ENCODE measurements at regions not wholly inside any gene's neighbourhood (a gene's known extent, or its start where the extent isn't known, plus 50 kb on each side); places are given as distances from the start of the nearest gene placed in this dataset.
A peak's percentile ranks its signal among the peaks of the same experiment; 100 is the strongest.

GRCh38 chr11:39190751-39191150 is 2268.7 kb downstream of the LRRC4C start:
- no peak for DNase-seq
- Mint-ChIP-seq H3K27me3 (no peaks in the 10 kb centered on the region), H3K27ac (no peak overlapping the region), H3K4me1 (no peaks in the 10 kb centered on the region), H3K4me3 (no peak overlapping the region), H3K36me3 (no peaks in the 10 kb centered on the region), H3K9me3 (peaks cover 0 to 6% (median 4%) of the 10 kb centered on the region in 8 donors)
- CTCF ChIA-PET (ENCODE audit: partially characterized antibody) = no interaction called here
- Histone ChIP-seq H3K4me1 (ENCODE audit: insufficient read depth, low read length) (no peaks in the 10 kb centered on the region), H3K9me3 (ENCODE audit: control insufficient read depth in 1 of 2, low read length in 2 of 2) (no peaks in the 10 kb centered on the region), H3K27me3 (ENCODE audit: insufficient read depth, low read length) (no peaks in the 10 kb centered on the region), H3K27ac (ENCODE audit: low read depth, low read length) (no peak overlapping the region), H3K36me3 (ENCODE audit: insufficient read depth, low read length) (no peaks in the 10 kb centered on the region), H3K4me3 (ENCODE audit: low read length in 2 of 2) (no peak overlapping the region)
- intact Hi-C loops (cut with micrococcal nuclease) = no loop called here
- POLR2A ChIA-PET (ENCODE audit: partially characterized antibody) = no interaction called here

GRCh38 chr11:39177678-39178077 is 2281.8 kb downstream of the LRRC4C start:
- no peak overlapping the region for H3K4me3 ChIP-seq (ENCODE audit: low read length in 2 of 2)
- ChIA-PET POLR2A (ENCODE audit: partially characterized antibody) (no interaction called here), CTCF (ENCODE audit: partially characterized antibody) (no interaction called here)
- no peak overlapping the region for H3K27ac ChIP-seq (ENCODE audit: low read depth, low read length)
- H3K4me1 ChIP-seq (ENCODE audit: insufficient read depth, low read length) = no peaks in the 10 kb centered on the region
- H3K27me3 Mint-ChIP-seq = no peaks in the 10 kb centered on the region
- H3K27ac Mint-ChIP-seq = no peak overlapping the region
- H3K36me3 Mint-ChIP-seq = no peaks in the 10 kb centered on the region
- H3K9me3 ChIP-seq (ENCODE audit: control insufficient read depth in 1 of 2, low read length in 2 of 2) = no peaks in the 10 kb centered on the region
- DNase-seq = no peak
- H3K9me3 Mint-ChIP-seq = peaks cover 0 to 7% (median 0%) of the 10 kb centered on the region in 8 donors
- no peaks in the 10 kb centered on the region for H3K36me3 ChIP-seq (ENCODE audit: insufficient read depth, low read length)
- H3K27me3 ChIP-seq (ENCODE audit: insufficient read depth, low read length) = no peaks in the 10 kb centered on the region
- intact Hi-C loops (cut with micrococcal nuclease) = no loop called here
- H3K4me1 Mint-ChIP-seq = no peaks in the 10 kb centered on the region
- H3K4me3 Mint-ChIP-seq = no peak overlapping the region

- Mint-ChIP-seq H3K27ac (no peak overlapping the region), H3K4me3 (peak overlapping the region in 1 of 8 donors; percentile 13), H3K9me3 (peaks cover 0 to 8% (median 0%) of the 10 kb centered on the region in 8 donors), H3K27me3 (no peaks in the 10 kb centered on the region), H3K36me3 (no peaks in the 10 kb centered on the region), H3K4me1 (no peaks in the 10 kb centered on the region)
- POLR2A ChIA-PET (ENCODE audit: partially characterized antibody) = no interaction called here
- intact Hi-C loops (cut with micrococcal nuclease) = no loop called here
- DNase-seq = no peak
- H3K4me1 ChIP-seq (ENCODE audit: insufficient read depth, low read length) = no peaks in the 10 kb centered on the region
- H3K4me3 ChIP-seq (ENCODE audit: low read length in 2 of 2) = no peak overlapping the region
- no peaks in the 10 kb centered on the region for H3K27me3 ChIP-seq (ENCODE audit: insufficient read depth, low read length)
- H3K27ac ChIP-seq (ENCODE audit: low read depth, low read length) = no peak overlapping the region
- H3K9me3 ChIP-seq (ENCODE audit: control insufficient read depth in 1 of 2, low read length in 2 of 2) = no peaks in the 10 kb centered on the region
- CTCF ChIA-PET (ENCODE audit: partially characterized antibody) = no interaction called here
- no peaks in the 10 kb centered on the region for H3K36me3 ChIP-seq (ENCODE audit: insufficient read depth, low read length)
Observed at GRCh38 chr11:39174965-39175364, 2284.5 kb downstream of the LRRC4C start.

- POLR2A ChIA-PET (ENCODE audit: partially characterized antibody) = no interaction called here
- Mint-ChIP-seq H3K4me1 (no peaks in the 10 kb centered on the region), H3K4me3 (no peak overlapping the region), H3K9me3 (peaks cover 0 to 8% (median 0%) of the 10 kb centered on the region in 8 donors), H3K27ac (no peak overlapping the region), H3K27me3 (no peaks in the 10 kb centered on the region), H3K36me3 (no peaks in the 10 kb centered on the region)
- Histone ChIP-seq H3K36me3 (ENCODE audit: insufficient read depth, low read length) (no peaks in the 10 kb centered on the region), H3K9me3 (ENCODE audit: control insufficient read depth in 1 of 2, low read length in 2 of 2) (no peaks in the 10 kb centered on the region), H3K4me1 (ENCODE audit: insufficient read depth, low read length) (no peaks in the 10 kb centered on the region), H3K27ac (ENCODE audit: low read depth, low read length) (no peak overlapping the region), H3K27me3 (ENCODE audit: insufficient read depth, low read length) (no peaks in the 10 kb centered on the region), H3K4me3 (ENCODE audit: low read length in 2 of 2) (no peak overlapping the region)
- DNase-seq = no peak
- intact Hi-C loops (cut with micrococcal nuclease) = no loop called here
- CTCF ChIA-PET (ENCODE audit: partially characterized antibody) = no interaction called here
Observed at GRCh38 chr11:39174196-39174595, 2285.3 kb downstream of the LRRC4C start.

GRCh38 chr11:39165021-39165420 is 2294.4 kb downstream of the LRRC4C start:
- no peak for DNase-seq
- H3K4me3 Mint-ChIP-seq = no peak overlapping the region
- intact Hi-C loops (cut with micrococcal nuclease) = no loop called here
- Histone ChIP-seq H3K4me3 (ENCODE audit: low read length in 2 of 2) (no peak overlapping the region), H3K36me3 (ENCODE audit: insufficient read depth, low read length) (no peaks in the 10 kb centered on the region), H3K27ac (ENCODE audit: low read depth, low read length) (no peak overlapping the region), H3K4me1 (ENCODE audit: insufficient read depth, low read length) (no peaks in the 10 kb centered on the region), H3K9me3 (ENCODE audit: control insufficient read depth in 1 of 2, low read length in 2 of 2) (no peaks in the 10 kb centered on the region), H3K27me3 (ENCODE audit: insufficient read depth, low read length) (no peaks in the 10 kb centered on the region)
- no peak overlapping the region for H3K27ac Mint-ChIP-seq
- H3K4me1 Mint-ChIP-seq = no peaks in the 10 kb centered on the region
- no peaks in the 10 kb centered on the region for H3K27me3 Mint-ChIP-seq
- H3K36me3 Mint-ChIP-seq = no peaks in the 10 kb centered on the region
- ChIA-PET POLR2A (ENCODE audit: partially characterized antibody) (no interaction called here), CTCF (ENCODE audit: partially characterized antibody) (no interaction called here)
- peaks cover 0 to 4% (median 0%) of the 10 kb centered on the region in 8 donors for H3K9me3 Mint-ChIP-seq

GRCh38 chr11:39149214-39149613 is 2310.2 kb downstream of the LRRC4C start:
- Histone ChIP-seq H3K27me3 (ENCODE audit: insufficient read depth, low read length) (no peaks in the 10 kb centered on the region), H3K4me1 (ENCODE audit: insufficient read depth, low read length) (no peaks in the 10 kb centered on the region), H3K9me3 (ENCODE audit: control insufficient read depth in 1 of 2, low read length in 2 of 2) (no peaks in the 10 kb centered on the region), H3K4me3 (ENCODE audit: low read length in 2 of 2) (no peak overlapping the region), H3K36me3 (ENCODE audit: insufficient read depth, low read length) (no peaks in the 10 kb centered on the region), H3K27ac (ENCODE audit: low read depth, low read length) (no peak overlapping the region)
- peaks cover 0 to 11% (median 5%) of the 10 kb centered on the region in 8 donors for H3K9me3 Mint-ChIP-seq
- no peak for DNase-seq
- POLR2A ChIA-PET (ENCODE audit: partially characterized antibody) = no interaction called here
- intact Hi-C loops (cut with micrococcal nuclease) = no loop called here
- no peaks in the 10 kb centered on the region for H3K27me3 Mint-ChIP-seq
- no peak overlapping the region for H3K4me3 Mint-ChIP-seq
- CTCF ChIA-PET (ENCODE audit: partially characterized antibody) = no interaction called here
- H3K4me1 Mint-ChIP-seq = no peaks in the 10 kb centered on the region
- H3K36me3 Mint-ChIP-seq = no peaks in the 10 kb centered on the region
- H3K27ac Mint-ChIP-seq = no peak overlapping the region

GRCh38 chr11:39145346-39145745 is 2314.1 kb downstream of the LRRC4C start:
- H3K36me3 ChIP-seq (ENCODE audit: insufficient read depth, low read length) = no peaks in the 10 kb centered on the region
- Mint-ChIP-seq H3K27ac (no peak overlapping the region), H3K4me3 (no peak overlapping the region), H3K4me1 (no peaks in the 10 kb centered on the region), H3K9me3 (peaks cover 0 to 9% (median 4%) of the 10 kb centered on the region in 8 donors), H3K27me3 (no peaks in the 10 kb centered on the region), H3K36me3 (no peaks in the 10 kb centered on the region)
- intact Hi-C loops (cut with micrococcal nuclease) = no loop called here
- no peaks in the 10 kb centered on the region for H3K9me3 ChIP-seq (ENCODE audit: control insufficient read depth in 1 of 2, low read length in 2 of 2)
- ChIA-PET POLR2A (ENCODE audit: partially characterized antibody) (no interaction called here), CTCF (ENCODE audit: partially characterized antibody) (no interaction called here)
- no peaks in the 10 kb centered on the region for H3K4me1 ChIP-seq (ENCODE audit: insufficient read depth, low read length)
- DNase-seq = no peak
- H3K27me3 ChIP-seq (ENCODE audit: insufficient read depth, low read length) = no peaks in the 10 kb centered on the region
- no peak overlapping the region for H3K4me3 ChIP-seq (ENCODE audit: low read length in 2 of 2)
- no peak overlapping the region for H3K27ac ChIP-seq (ENCODE audit: low read depth, low read length)

Data from CD4-positive, alpha-beta memory T cell (primary cell).